ENCODE measurements at regions not wholly inside any gene's neighbourhood (a gene's known extent, or its start where the extent isn't known, plus 50 kb on each side); places are given as distances from the start of the nearest gene placed in this dataset.

GRCh38 chr6:94121094-94121493 lies 701.7 kb upstream of the EPHA7 start:
- no peaks in the 10 kb centered on the region for H3K9me2 ChIP-seq (ENCODE audit: insufficient read depth, low read length)

DNA sequence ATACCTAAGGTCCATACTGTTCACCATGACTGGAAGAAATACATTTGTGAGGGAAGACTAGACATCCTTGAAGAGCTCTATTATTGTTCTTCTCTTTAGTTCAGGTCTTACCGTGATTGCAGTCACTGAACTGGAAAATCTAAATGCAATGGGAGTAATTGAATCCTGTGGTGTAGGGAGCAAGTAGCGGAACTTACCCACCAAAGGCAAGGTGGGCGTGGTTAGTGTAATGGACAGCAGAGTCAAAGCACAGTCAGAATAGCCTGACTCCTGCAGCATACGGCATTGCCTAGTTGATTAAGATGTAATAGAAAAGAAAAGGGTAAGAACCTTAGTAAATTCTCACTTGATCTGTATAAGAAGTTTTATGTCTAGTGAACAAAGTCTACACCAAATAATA lies 679.7 kb upstream of the EPHA7 start:
- no peaks in the 10 kb centered on the region for H3K9me3 ChIP-seq (ENCODE audit: low read length)
- H4K20me1 ChIP-seq (ENCODE audit: insufficient read depth) = no peaks in the 10 kb centered on the region
- no peaks in the 10 kb centered on the region for H3K79me2 ChIP-seq (replicated peaks; ENCODE audit: insufficient read depth, low read length)
- no peaks in the 10 kb centered on the region for H3K36me3 ChIP-seq (ENCODE audit: insufficient read depth, low read length)
- no peaks in the 10 kb centered on the region for H3K27me3 ChIP-seq (ENCODE audit: insufficient read depth, low read depth, low read length)
- no peak overlapping the region for H2AFZ ChIP-seq (ENCODE audit: low read depth, low read length)
- no peak overlapping the region for H3K9ac ChIP-seq (ENCODE audit: low read length)
- H3F3A ChIP-seq (ENCODE audit: insufficient read depth, low read length, poor library complexity, severe bottlenecking) = no peaks in the 10 kb centered on the region
- H3K4me2 ChIP-seq (ENCODE audit: low read length) = no peak overlapping the region
- H3K27ac ChIP-seq (ENCODE audit: low read length) = no peak overlapping the region
- H3K4me3 ChIP-seq (ENCODE audit: low read length) = no peak overlapping the region
- TF ChIP-seq REST (IDR thresholded peaks at IDR 0.05; ENCODE audit: borderline replicate concordance) (no peak), POLR2AphosphoS5 (IDR thresholded peaks at IDR 0.05) (no peak), SMC3 (conservative IDR thresholded peaks at IDR 0.05; ENCODE audit: poor library complexity) (no peak), EZH2 (IDR thresholded peaks at IDR 0.05; ENCODE audit: borderline replicate concordance, insufficient read depth, low read length, poor library complexity, severe bottlenecking) (no peak), EP300 (conservative IDR thresholded peaks at IDR 0.05; ENCODE audit: poor library complexity, severe bottlenecking) (no peak), MXI1 (conservative IDR thresholded peaks at IDR 0.05; ENCODE audit: poor library complexity, severe bottlenecking) (no peak), RAD21 (conservative IDR thresholded peaks at IDR 0.05) (no peak), TAF1 (IDR thresholded peaks at IDR 0.05; ENCODE audit: low read depth) (no peak)
- TF ChIP-seq, protein P1, sequence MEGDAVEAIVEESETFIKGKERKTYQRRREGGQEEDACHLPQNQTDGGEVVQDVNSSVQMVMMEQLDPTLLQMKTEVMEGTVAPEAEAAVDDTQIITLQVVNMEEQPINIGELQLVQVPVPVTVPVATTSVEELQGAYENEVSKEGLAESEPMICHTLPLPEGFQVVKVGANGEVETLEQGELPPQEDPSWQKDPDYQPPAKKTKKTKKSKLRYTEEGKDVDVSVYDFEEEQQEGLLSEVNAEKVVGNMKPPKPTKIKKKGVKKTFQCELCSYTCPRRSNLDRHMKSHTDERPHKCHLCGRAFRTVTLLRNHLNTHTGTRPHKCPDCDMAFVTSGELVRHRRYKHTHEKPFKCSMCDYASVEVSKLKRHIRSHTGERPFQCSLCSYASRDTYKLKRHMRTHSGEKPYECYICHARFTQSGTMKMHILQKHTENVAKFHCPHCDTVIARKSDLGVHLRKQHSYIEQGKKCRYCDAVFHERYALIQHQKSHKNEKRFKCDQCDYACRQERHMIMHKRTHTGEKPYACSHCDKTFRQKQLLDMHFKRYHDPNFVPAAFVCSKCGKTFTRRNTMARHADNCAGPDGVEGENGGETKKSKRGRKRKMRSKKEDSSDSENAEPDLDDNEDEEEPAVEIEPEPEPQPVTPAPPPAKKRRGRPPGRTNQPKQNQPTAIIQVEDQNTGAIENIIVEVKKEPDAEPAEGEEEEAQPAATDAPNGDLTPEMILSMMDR (IDR thresholded peaks at IDR 0.05; ENCODE audit: poor library complexity, severe bottlenecking) = no peak
- no peaks in the 10 kb centered on the region for H3K9me2 ChIP-seq (ENCODE audit: insufficient read depth, low read length)

More at GRCh38 chr6:94121094-94121493, 701.7 kb upstream of the EPHA7 start:
- TF ChIP-seq TAF1 (IDR thresholded peaks at IDR 0.05; ENCODE audit: low read depth) (no peak), EZH2 (IDR thresholded peaks at IDR 0.05; ENCODE audit: borderline replicate concordance, insufficient read depth, low read length, poor library complexity, severe bottlenecking) (no peak), RAD21 (conservative IDR thresholded peaks at IDR 0.05) (no peak), EP300 (conservative IDR thresholded peaks at IDR 0.05; ENCODE audit: poor library complexity, severe bottlenecking) (no peak), MXI1 (conservative IDR thresholded peaks at IDR 0.05; ENCODE audit: poor library complexity, severe bottlenecking) (no peak), SMC3 (conservative IDR thresholded peaks at IDR 0.05; ENCODE audit: poor library complexity) (no peak), REST (IDR thresholded peaks at IDR 0.05; ENCODE audit: borderline replicate concordance) (no peak), POLR2AphosphoS5 (IDR thresholded peaks at IDR 0.05) (no peak)
- TF ChIP-seq, protein P1 (IDR thresholded peaks at IDR 0.05; ENCODE audit: poor library complexity, severe bottlenecking) = no peak
- H3K27ac ChIP-seq (ENCODE audit: low read length) = no peak overlapping the region
- H3K9ac ChIP-seq (ENCODE audit: low read length) = no peak overlapping the region
- no peaks in the 10 kb centered on the region for H3K79me2 ChIP-seq (replicated peaks; ENCODE audit: insufficient read depth, low read length)
- no peaks in the 10 kb centered on the region for H3K9me3 ChIP-seq (ENCODE audit: low read length)
- H3K4me3 ChIP-seq (ENCODE audit: low read length) = no peak overlapping the region
- H3K4me2 ChIP-seq (ENCODE audit: low read length) = no peak overlapping the region
- H2AFZ ChIP-seq (ENCODE audit: low read depth, low read length) = no peak overlapping the region
- no peaks in the 10 kb centered on the region for H4K20me1 ChIP-seq (ENCODE audit: insufficient read depth)
- H3K27me3 ChIP-seq (ENCODE audit: insufficient read depth, low read depth, low read length) = no peaks in the 10 kb centered on the region
- H3F3A ChIP-seq (ENCODE audit: insufficient read depth, low read length, poor library complexity, severe bottlenecking) = no peaks in the 10 kb centered on the region
- no peaks in the 10 kb centered on the region for H3K36me3 ChIP-seq (ENCODE audit: insufficient read depth, low read length)

Measured in neural cell (in vitro differentiated cells).